ENCODE measurements at regions not wholly inside any gene's neighbourhood (a gene's known extent, or its start where the extent isn't known, plus 50 kb on each side); places are given as distances from the start of the nearest gene placed in this dataset.
"Not testable (repeated sequence)": the region's sequence is repeated elsewhere in the genome, so short reads cannot be mapped to it uniquely, and the experiment has no call there.

GRCh38 chr15:58363118-58363517, 68.7 kb upstream of the LIPC start:
- not testable (repeated sequence) for DNase-seq

- DNase-seq, result not testable (repeated sequence)
These were observed 68.1 kb upstream of the LIPC start for GRCh38 chr15:58363673-58364072.

GRCh38 chr15:58365098-58365497, 66.7 kb upstream of the LIPC start:
- not testable (repeated sequence) for DNase-seq

- no peak for DNase-seq
These were observed 62.5 kb upstream of the LIPC start for GRCh38 chr15:58369261-58369701.

- DNase-seq, result no peak
These were observed 61.8 kb upstream of the LIPC start for GRCh38 chr15:58369956-58370355.

GRCh38 chr15:58374147-58374546, 57.6 kb upstream of the LIPC start:
- DNase-seq, result no peak

GRCh38 chr15:58377193-58377592, 54.6 kb upstream of the LIPC start:
- DNase-seq, result no peak

DNA sequence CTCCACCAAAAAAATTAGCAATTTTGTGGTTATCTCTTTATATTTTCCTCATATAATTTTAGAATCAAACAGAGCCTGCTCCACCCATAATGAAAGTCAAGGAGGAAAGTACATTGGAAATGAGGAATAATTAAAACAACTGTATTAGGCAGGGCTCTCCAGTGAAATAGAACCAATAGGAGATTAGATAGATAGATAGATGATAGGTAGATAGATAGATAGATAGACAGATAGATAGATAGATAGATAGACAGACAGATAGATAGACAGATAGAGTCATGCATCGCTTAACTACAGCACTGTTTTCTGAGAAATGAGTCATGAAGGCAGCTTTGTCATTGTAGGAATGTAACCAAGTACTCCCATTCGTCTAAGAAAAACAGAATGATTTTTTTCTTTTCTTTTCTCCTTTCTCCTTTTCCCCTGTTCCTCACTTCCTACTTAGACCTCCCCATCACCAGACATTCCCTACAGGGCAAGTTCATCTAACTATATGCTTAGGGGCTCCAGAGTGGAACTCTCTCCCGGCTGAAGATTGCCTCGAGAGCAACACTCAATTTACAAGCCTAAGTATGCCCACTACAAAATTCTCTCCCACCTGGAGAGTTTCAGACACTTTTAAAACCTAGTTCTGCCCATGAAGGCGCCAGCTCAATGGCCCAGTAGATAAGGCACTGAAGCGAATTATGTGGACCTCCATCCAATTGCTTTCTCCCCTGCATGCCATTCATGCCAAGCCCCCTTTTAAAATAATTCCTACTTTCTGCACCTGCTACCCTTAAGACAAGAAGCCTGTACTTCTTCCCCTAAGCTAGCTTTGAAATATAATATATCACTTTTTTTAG, 53.3 kb upstream of the LIPC start:
- no peak for DNase-seq

- DNase-seq, result not testable (repeated sequence)
These were observed 52.3 kb upstream of the LIPC start for GRCh38 chr15:58379454-58379853.

- DNase-seq, result no peak
These were observed 51.4 kb upstream of the LIPC start for GRCh38 chr15:58380280-58380945.

GRCh38 chr15:58381697-58382096, 50.1 kb upstream of the LIPC start:
- no peak for DNase-seq

Measured in NCI-H2107 (cell line).